Astrocyte (in vitro differentiated cells and primary cell): ENCODE measurements at regions not wholly inside any gene's neighbourhood (a gene's known extent, or its start where the extent isn't known, plus 50 kb on each side); places are given as distances from the start of the nearest gene placed in this dataset.

Source experiments
- DNase-seq: peaks from one replicate; pipeline ENCODE4 v3.0.0-alpha.2; 2010; ENCODE audit warnings: low read depth
- FAIRE-seq: peaks from 2 replicates; lab custom pipeline; 2011; peaks lifted over from hg19 to GRCh38; lab: Jason Lieb, UNC
- H2AFZ ChIP-seq: 2 replicates; pipeline ENCODE4 v1.6.0; 2012; ENCODE audit warnings: low read depth, low read length, inconsistent platforms
- H3K27ac ChIP-seq: 2 replicates; pipeline ENCODE4 v1.5.1; 2011; ENCODE audit warnings: low read depth, low read length, inconsistent platforms
- H3K27me3 ChIP-seq: 2 replicates; pipeline ENCODE4 v1.6.0; 2011; ENCODE audit warnings: low read length, inconsistent platforms; ENCODE audit not compliant: insufficient read depth
- H3K36me3 ChIP-seq: 2 replicates; pipeline ENCODE4 v1.5.1; 2011; ENCODE audit warnings: low read length, inconsistent platforms; ENCODE audit not compliant: insufficient read depth
- H3K4me1 ChIP-seq: 2 replicates; pipeline ENCODE4 v1.5.1; 2011; ENCODE audit warnings: low read length, inconsistent platforms; ENCODE audit not compliant: insufficient read depth
- H3K4me2 ChIP-seq: 2 replicates; pipeline ENCODE4 v1.6.0; 2012; ENCODE audit warnings: low read length, inconsistent platforms
- H3K4me3 ChIP-seq: 2 replicates; pipeline ENCODE4 v1.5.1; 2011; ENCODE audit warnings: low read depth, mild to moderate bottlenecking, low read length, inconsistent platforms; ENCODE audit not compliant: insufficient read depth
- H3K79me2 ChIP-seq: 2 replicates; pipeline ENCODE4 v1.6.0; 2012; ENCODE audit warnings: mild to moderate bottlenecking, low read length, inconsistent platforms; ENCODE audit not compliant: insufficient read depth
- H3K9ac ChIP-seq: 2 replicates; pipeline ENCODE4 v1.6.0; 2012; ENCODE audit warnings: mild to moderate bottlenecking, low read length, inconsistent platforms
- H3K9me3 ChIP-seq: 2 replicates; pipeline ENCODE4 v1.5.1; 2012; ENCODE audit warnings: low read depth, mild to moderate bottlenecking, low read length, inconsistent platforms; ENCODE audit not compliant: insufficient read depth
- H4K20me1 ChIP-seq: 2 replicates; pipeline ENCODE4 v1.6.0; 2012; ENCODE audit warnings: low read length, inconsistent platforms; ENCODE audit not compliant: insufficient read depth
- H3K27ac Mint-ChIP-seq: one replicate; pipeline ENCODE4 v1.8.0; 2021; ENCODE audit warnings: mild to moderate bottlenecking, mixed read lengths; ENCODE audit not compliant: unreplicated experiment
- H3K27me3 Mint-ChIP-seq: one replicate; pipeline ENCODE4 v1.8.0; 2021; ENCODE audit warnings: low read depth, mixed read lengths; ENCODE audit not compliant: unreplicated experiment
- H3K36me3 Mint-ChIP-seq: one replicate; pipeline ENCODE4 v1.8.0; 2021; ENCODE audit warnings: low read depth, mixed read lengths; ENCODE audit not compliant: unreplicated experiment
- H3K4me1 Mint-ChIP-seq: one replicate; pipeline ENCODE4 v1.8.0; 2021; ENCODE audit warnings: low read depth, mixed read lengths; ENCODE audit not compliant: unreplicated experiment
- H3K4me3 Mint-ChIP-seq: one replicate; pipeline ENCODE4 v1.8.0; 2021; ENCODE audit warnings: mild to moderate bottlenecking, moderate library complexity, mixed read lengths; ENCODE audit not compliant: unreplicated experiment
- H3K9me3 Mint-ChIP-seq: one replicate; pipeline ENCODE4 v1.8.0; 2021; ENCODE audit warnings: mild to moderate bottlenecking, mixed read lengths; ENCODE audit not compliant: unreplicated experiment
- CTCF ChIP-seq: IDR thresholded peaks from 2 replicates; pipeline ENCODE4 v1.5.1; 2011; ENCODE audit warnings: low read depth, mild to moderate bottlenecking, inconsistent platforms, low read length, moderate library complexity; ENCODE audit not compliant: insufficient read depth
- EZH2 ChIP-seq: IDR thresholded peaks from 2 replicates; pipeline ENCODE4 v1.6.1; 2012; ENCODE audit warnings: mild to moderate bottlenecking, low read length, inconsistent platforms; ENCODE audit not compliant: insufficient read depth

DNA sequence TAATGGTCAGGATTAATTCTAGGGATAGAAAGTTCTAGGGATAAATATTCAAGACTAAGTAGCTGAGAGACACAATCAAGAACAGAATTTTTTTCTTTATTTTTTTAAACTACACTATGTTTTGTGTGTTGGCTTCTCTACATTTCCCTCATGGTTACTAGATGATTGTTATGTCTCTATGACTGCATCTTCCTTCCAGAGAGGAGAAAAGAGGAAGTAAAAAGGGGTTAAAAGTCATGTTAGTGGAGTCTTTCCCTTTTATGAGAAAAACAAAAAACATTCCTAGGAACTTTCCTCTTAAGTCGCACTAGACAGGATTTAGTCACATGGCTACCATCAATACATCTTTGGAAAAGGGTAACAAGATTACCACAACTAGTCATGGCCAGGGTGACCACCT, 375.0 kb downstream of the KCNJ2 start:
- Histone ChIP-seq H3K79me2 (no peaks in the 10 kb centered on the region), H3K4me1 (no peaks in the 10 kb centered on the region), H3K27ac (no peak overlapping the region), H3K36me3 (no peaks in the 10 kb centered on the region), H3K9ac (no peak overlapping the region), H3K9me3 (no peaks in the 10 kb centered on the region), H2AFZ (no peak overlapping the region), H3K4me3 (no peak overlapping the region), H3K4me2 (no peak overlapping the region), H4K20me1 (no peaks in the 10 kb centered on the region), H3K27me3 (no peaks in the 10 kb centered on the region)
- H3K36me3 Mint-ChIP-seq = no peaks in the 10 kb centered on the region
- DNase-seq (no peak), FAIRE-seq (no peak)
- H3K27me3 Mint-ChIP-seq = no peaks in the 10 kb centered on the region
- no peak overlapping the region for H3K4me3 Mint-ChIP-seq
- H3K27ac Mint-ChIP-seq = no peak overlapping the region
- TF ChIP-seq EZH2 (no peak), CTCF (no peak)
- H3K4me1 Mint-ChIP-seq = no peaks in the 10 kb centered on the region
- H3K9me3 Mint-ChIP-seq = no peaks in the 10 kb centered on the region

DNA sequence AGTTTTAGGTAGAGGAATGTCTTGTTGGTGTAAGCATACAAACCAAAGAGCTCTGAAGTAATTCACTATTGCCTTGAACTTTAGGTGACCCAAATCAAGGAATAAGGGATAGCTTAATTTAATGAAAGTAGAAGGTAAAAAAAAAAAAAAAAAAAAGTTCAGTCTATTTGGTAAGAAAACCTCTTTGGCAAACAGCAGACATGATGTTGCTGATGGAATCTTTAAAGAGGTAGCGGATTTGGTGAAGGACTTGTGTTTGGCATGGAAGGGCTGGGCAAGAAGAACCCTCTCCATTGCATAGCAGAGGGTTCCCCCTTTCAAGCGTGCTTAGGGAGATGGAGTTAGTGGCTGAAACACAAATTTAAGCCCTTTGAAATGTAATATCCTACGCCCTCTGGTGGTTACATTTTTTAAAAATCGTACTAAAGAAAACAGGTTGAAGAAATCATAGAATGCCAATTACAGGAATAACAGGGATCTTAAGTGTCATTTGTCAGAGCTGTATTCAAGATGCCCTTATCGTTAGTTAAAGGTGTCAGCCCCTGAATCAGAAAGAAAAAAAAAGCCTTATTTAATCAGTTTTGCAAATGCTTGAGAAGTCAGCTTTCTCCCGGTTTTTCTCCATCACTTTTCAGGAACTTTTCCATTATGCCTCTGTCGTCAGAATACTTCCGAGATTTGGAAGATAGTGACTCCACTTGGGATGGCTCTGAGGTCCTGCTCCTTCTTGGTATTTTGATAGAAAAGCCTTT, 383.1 kb downstream of the KCNJ2 start:
- Mint-ChIP-seq H3K4me3 (no peak overlapping the region), H3K36me3 (no peaks in the 10 kb centered on the region), H3K27me3 (no peaks in the 10 kb centered on the region), H3K4me1 (no peaks in the 10 kb centered on the region), H3K9me3 (no peaks in the 10 kb centered on the region), H3K27ac (no peak overlapping the region)
- no peaks in the 10 kb centered on the region for H3K79me2 ChIP-seq
- H3K27me3 ChIP-seq = no peaks in the 10 kb centered on the region
- no peak overlapping the region for H3K4me3 ChIP-seq
- H4K20me1 ChIP-seq = no peaks in the 10 kb centered on the region
- H3K27ac ChIP-seq = no peak overlapping the region
- H3K9me3 ChIP-seq = no peaks in the 10 kb centered on the region
- DNase-seq = peak; percentile 25
- H3K36me3 ChIP-seq = no peaks in the 10 kb centered on the region
- FAIRE-seq = peak; percentile 72
- no peak overlapping the region for H2AFZ ChIP-seq
- H3K9ac ChIP-seq = no peak overlapping the region
- TF ChIP-seq CTCF = peak; percentile 49
- TF ChIP-seq EZH2 = no peak
- H3K4me1 ChIP-seq = no peaks in the 10 kb centered on the region
- no peak overlapping the region for H3K4me2 ChIP-seq

GRCh38 chr17:70552982-70553334, 383.6 kb downstream of the KCNJ2 start:
- Histone ChIP-seq H3K27ac (no peak overlapping the region), H3K4me3 (no peak overlapping the region), H3K9me3 (no peaks in the 10 kb centered on the region), H3K9ac (no peak overlapping the region), H3K4me1 (no peaks in the 10 kb centered on the region), H2AFZ (no peak overlapping the region), H3K36me3 (no peaks in the 10 kb centered on the region), H3K27me3 (no peaks in the 10 kb centered on the region), H3K4me2 (no peak overlapping the region), H3K79me2 (no peaks in the 10 kb centered on the region), H4K20me1 (no peaks in the 10 kb centered on the region)
- Mint-ChIP-seq H3K4me1 (no peaks in the 10 kb centered on the region), H3K4me3 (no peak overlapping the region), H3K9me3 (no peaks in the 10 kb centered on the region), H3K36me3 (no peaks in the 10 kb centered on the region), H3K27me3 (no peaks in the 10 kb centered on the region), H3K27ac (no peak overlapping the region)
- no peak for TF ChIP-seq EZH2
- no peak for TF ChIP-seq CTCF
- no peak for DNase-seq
- FAIRE-seq = no peak
